AG04450 (cell line): ENCODE measurements at regions not wholly inside any gene's neighbourhood (a gene's known extent, or its start where the extent isn't known, plus 50 kb on each side); places are given as distances from the start of the nearest gene placed in this dataset.

Source experiments
- CTCF ChIA-PET: fragments of 300-600, 350-600 bp; formaldehyde crosslinking; extraction: SDS; loops from one replicate; lab custom pipeline; 2022; ENCODE audit warnings: antibody characterized with exemption, inconsistent platforms; lab: Charles Lee
- POLR2A ChIA-PET: fragments of 350-600 bp; formaldehyde crosslinking; extraction: SDS; loops from one replicate; lab custom pipeline; 2021; ENCODE audit warnings: antibody characterized with exemption, inconsistent platforms; lab: Yijun Ruan, JAX
- DNase-seq: peaks from one replicate; pipeline ENCODE4 v3.0.0-alpha.2; 2011; ENCODE audit warnings: low read depth, low spot score
- H3K27ac ChIP-seq: one replicate; pipeline ENCODE4 v1.5.1; 2012; ENCODE audit warnings: low read depth, low read length, control low read depth
- H3K27me3 ChIP-seq: one replicate; pipeline ENCODE4 v1.6.0; 2012; ENCODE audit warnings: low read length; ENCODE audit not compliant: control insufficient read depth, insufficient read depth
- H3K4me3 ChIP-seq: 2 replicates; pipeline ENCODE4 v1.5.1; 2011; ENCODE audit warnings: mild to moderate bottlenecking, low read depth, low read length, control low read depth
- H3K9me3 ChIP-seq: 2 replicates; pipeline ENCODE4 v1.5.1; 2012; ENCODE audit warnings: low read length; ENCODE audit not compliant: control insufficient read depth, insufficient read depth
- CTCF ChIP-seq: IDR thresholded peaks from 2 replicates; pipeline ENCODE4 v1.5.1; 2011; ENCODE audit warnings: low read depth, low read length, control low read depth, inconsistent platforms

- TF ChIP-seq CTCF: no peak
- ChIA-PET CTCF (no interaction called here), POLR2A (no interaction called here)
- H3K27me3 ChIP-seq: no peaks in the 10 kb centered on the region
- H3K9me3 ChIP-seq: no peaks in the 10 kb centered on the region
- DNase-seq: no peak
- no peak overlapping the region for H3K4me3 ChIP-seq
- no peak overlapping the region for H3K27ac ChIP-seq
Measured at GRCh38 chr7:45358287-45358686, 200.7 kb downstream of the RAMP3 start.

- no peak for TF ChIP-seq CTCF
- ChIA-PET POLR2A (no interaction called here), CTCF (no interaction called here)
- Histone ChIP-seq H3K27me3 (no peaks in the 10 kb centered on the region), H3K4me3 (no peak overlapping the region), H3K9me3 (no peaks in the 10 kb centered on the region), H3K27ac (no peak overlapping the region)
- no peak for DNase-seq
Measured at GRCh38 chr7:45359250-45359649, 201.7 kb downstream of the RAMP3 start.

GRCh38 chr7:45359776-45360175 lies 202.2 kb downstream of the RAMP3 start:
- TF ChIP-seq CTCF: no peak
- no peak for DNase-seq

GRCh38 chr7:45363669-45364068 lies 206.1 kb downstream of the RAMP3 start:
- CTCF ChIA-PET: no interaction called here
- H3K9me3 ChIP-seq: no peaks in the 10 kb centered on the region
- POLR2A ChIA-PET: no interaction called here
- H3K4me3 ChIP-seq: no peak overlapping the region
- no peak overlapping the region for H3K27ac ChIP-seq
- H3K27me3 ChIP-seq: no peaks in the 10 kb centered on the region
- no peak for DNase-seq
- TF ChIP-seq CTCF: no peak

More at GRCh38 chr7:45359776-45360175, 202.2 kb downstream of the RAMP3 start:
- Histone ChIP-seq H3K9me3 (no peaks in the 10 kb centered on the region), H3K27ac (no peak overlapping the region), H3K27me3 (no peaks in the 10 kb centered on the region), H3K4me3 (no peak overlapping the region)
- CTCF ChIA-PET: no interaction called here
- POLR2A ChIA-PET: no interaction called here

GRCh38 chr7:45365341-45365740 lies 207.8 kb downstream of the RAMP3 start:
- Histone ChIP-seq H3K4me3 (no peak overlapping the region), H3K27me3 (no peaks in the 10 kb centered on the region), H3K9me3 (no peaks in the 10 kb centered on the region), H3K27ac (no peak overlapping the region)
- ChIA-PET POLR2A (no interaction called here), CTCF (no interaction called here)
- TF ChIP-seq CTCF: no peak
- DNase-seq: no peak
